ENCODE measurements at regions not wholly inside any gene's neighbourhood (a gene's known extent, or its start where the extent isn't known, plus 50 kb on each side); places are given as distances from the start of the nearest gene placed in this dataset.

DNA sequence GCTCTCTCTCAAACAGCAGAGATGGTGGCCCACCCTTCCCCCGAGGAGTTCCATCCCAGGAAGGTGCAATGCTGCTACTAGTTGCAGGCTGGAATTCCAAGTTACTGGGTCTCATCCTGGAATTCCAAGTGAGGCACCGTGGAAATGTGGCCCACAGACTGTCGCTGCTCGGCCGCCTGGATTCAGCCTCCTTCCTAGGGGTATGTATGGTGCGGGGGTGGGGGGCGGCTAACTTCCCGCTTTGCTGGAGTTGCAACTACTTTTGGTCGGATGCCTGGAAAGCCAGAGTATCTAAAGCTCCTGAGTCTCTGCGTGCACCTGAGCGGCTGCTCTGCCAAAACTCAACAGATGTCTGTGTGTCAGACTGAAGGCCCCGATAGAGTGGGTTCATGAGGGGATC, 1146.2 kb downstream of the RPA4 start:
- CTCF ChIA-PET = no interaction called here
- no peak for DNase-seq (ENCODE audit: low read depth, low spot score)
- no TSS peak for BruUV-seq (replicated peaks)

More for the DNA sequence above, 1146.2 kb downstream of the RPA4 start:
- Histone ChIP-seq H3K79me2 (ENCODE audit: control insufficient read depth, insufficient read depth, low read length) (no peaks in the 10 kb centered on the region), H3K9ac (replicated peaks; ENCODE audit: extremely low read depth, insufficient read depth, low read length) (no peak overlapping the region), H3K27ac (ENCODE audit: insufficient read depth, low read depth, low read length) (no peak overlapping the region), H3K4me2 (ENCODE audit: insufficient read depth, low read length) (no peak overlapping the region), H3K27me3 (ENCODE audit: control insufficient read depth in 2 of 2, insufficient read depth in 2 of 2, low read length in 2 of 2) (no peaks in the 10 kb centered on the region), H3K9me3 (replicated peaks; ENCODE audit: control insufficient read depth, insufficient read depth, low read length) (no peaks in the 10 kb centered on the region), H2AFZ (ENCODE audit: low read depth, low read length) (no peak overlapping the region), H3K9me1 (replicated peaks; ENCODE audit: control insufficient read depth, extremely low read depth, insufficient read depth, low read length) (no peaks in the 10 kb centered on the region), H4K20me1 (replicated peaks; ENCODE audit: control insufficient read depth, extremely low read depth, insufficient read depth, low read length) (no peaks in the 10 kb centered on the region), H3K4me1 (ENCODE audit: control insufficient read depth, extremely low read depth, insufficient read depth, low read length) (no peaks in the 10 kb centered on the region), H3K36me3 (ENCODE audit: control insufficient read depth in 2 of 2, extremely low read depth in 1 of 2, insufficient read depth in 2 of 2, low read length in 2 of 2) (no peaks in the 10 kb centered on the region), H3K4me3 (replicated peaks in 1 of 3; ENCODE audit: insufficient read depth in 1 of 3, low read depth in 1 of 3, low read length in 3 of 3) (no peak overlapping the region)
- POLR2A ChIA-PET = no interaction called here
- TF ChIP-seq POLR2AphosphoS5 (IDR thresholded peaks at IDR 0.05; ENCODE audit: insufficient read depth, low read depth, low read length) (no peak), EZH2 (IDR thresholded peaks at IDR 0.05; ENCODE audit: borderline replicate concordance, low read depth, low read length, severe bottlenecking) (no peak), GATA2 (IDR thresholded peaks at IDR 0.05; ENCODE audit: insufficient read depth, insufficient read length, low read depth, low read length) (no peak), MYC (IDR thresholded peaks at IDR 0.05; ENCODE audit: low read depth, low read length) (no peak), JUN (IDR thresholded peaks at IDR 0.05; ENCODE audit: borderline replicate concordance, insufficient read depth, insufficient read length, low read depth) (no peak), POLR2A (IDR thresholded peaks at IDR 0.05; ENCODE audit: low read depth, low read length) (no peak), FOS (IDR thresholded peaks at IDR 0.05; ENCODE audit: borderline replicate concordance, insufficient read depth, low read length) (no peak)
- TF ChIP-seq, protein P1, sequence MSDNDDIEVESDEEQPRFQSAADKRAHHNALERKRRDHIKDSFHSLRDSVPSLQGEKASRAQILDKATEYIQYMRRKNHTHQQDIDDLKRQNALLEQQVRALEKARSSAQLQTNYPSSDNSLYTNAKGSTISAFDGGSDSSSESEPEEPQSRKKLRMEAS (IDR thresholded peaks at IDR 0.05; ENCODE audit: insufficient read depth, insufficient read length) = no peak
- TF ChIP-seq, protein P2, sequence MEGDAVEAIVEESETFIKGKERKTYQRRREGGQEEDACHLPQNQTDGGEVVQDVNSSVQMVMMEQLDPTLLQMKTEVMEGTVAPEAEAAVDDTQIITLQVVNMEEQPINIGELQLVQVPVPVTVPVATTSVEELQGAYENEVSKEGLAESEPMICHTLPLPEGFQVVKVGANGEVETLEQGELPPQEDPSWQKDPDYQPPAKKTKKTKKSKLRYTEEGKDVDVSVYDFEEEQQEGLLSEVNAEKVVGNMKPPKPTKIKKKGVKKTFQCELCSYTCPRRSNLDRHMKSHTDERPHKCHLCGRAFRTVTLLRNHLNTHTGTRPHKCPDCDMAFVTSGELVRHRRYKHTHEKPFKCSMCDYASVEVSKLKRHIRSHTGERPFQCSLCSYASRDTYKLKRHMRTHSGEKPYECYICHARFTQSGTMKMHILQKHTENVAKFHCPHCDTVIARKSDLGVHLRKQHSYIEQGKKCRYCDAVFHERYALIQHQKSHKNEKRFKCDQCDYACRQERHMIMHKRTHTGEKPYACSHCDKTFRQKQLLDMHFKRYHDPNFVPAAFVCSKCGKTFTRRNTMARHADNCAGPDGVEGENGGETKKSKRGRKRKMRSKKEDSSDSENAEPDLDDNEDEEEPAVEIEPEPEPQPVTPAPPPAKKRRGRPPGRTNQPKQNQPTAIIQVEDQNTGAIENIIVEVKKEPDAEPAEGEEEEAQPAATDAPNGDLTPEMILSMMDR (IDR thresholded peaks at IDR 0.05; ENCODE audit: extremely low read depth in 1 of 2, insufficient read depth in 1 of 2, low read depth in 1 of 2, low read length in 2 of 2) = no peak
- dilution Hi-C loops (cut with MboI; ENCODE audit: extremely low pct_ligation_motif_present, low sequenced_read_pairs) = no loop called here
- intact Hi-C loops (cut with micrococcal nuclease) = no loop called here
- no peak for FAIRE-seq
